Right lobe of liver (tissue), 4 donors: ENCODE measurements at regions not wholly inside any gene's neighbourhood (a gene's known extent, or its start where the extent isn't known, plus 50 kb on each side); places are given as distances from the start of the nearest gene placed in this dataset.

Experiments
- CTCF ChIP-seq, 4 donors: fragments of 200-600 bp in 3 of 4; fragments of 450-650 bp in 1 of 4; IDR thresholded peaks; one replicate each; pipeline versions ENCODE4 v1.5.1 to v1.8.0; 2016 to 2022; ENCODE audit warnings: antibody characterized with exemption in 4 of 4, mild to moderate bottlenecking in 2 of 4
- POLR2A ChIP-seq: fragments of 450-650 bp; IDR thresholded peaks from one replicate; pipeline ENCODE4 v1.6.1; 2017; ENCODE audit warnings: antibody characterized with exemption, mild to moderate bottlenecking
- donor health status: DM: no; HTN: no; CAD: no.
- donor health status: DM: no; HTN: no; CAD: no.
- donor health status: DM: no; HTN: yes; CAD: no.

DNA sequence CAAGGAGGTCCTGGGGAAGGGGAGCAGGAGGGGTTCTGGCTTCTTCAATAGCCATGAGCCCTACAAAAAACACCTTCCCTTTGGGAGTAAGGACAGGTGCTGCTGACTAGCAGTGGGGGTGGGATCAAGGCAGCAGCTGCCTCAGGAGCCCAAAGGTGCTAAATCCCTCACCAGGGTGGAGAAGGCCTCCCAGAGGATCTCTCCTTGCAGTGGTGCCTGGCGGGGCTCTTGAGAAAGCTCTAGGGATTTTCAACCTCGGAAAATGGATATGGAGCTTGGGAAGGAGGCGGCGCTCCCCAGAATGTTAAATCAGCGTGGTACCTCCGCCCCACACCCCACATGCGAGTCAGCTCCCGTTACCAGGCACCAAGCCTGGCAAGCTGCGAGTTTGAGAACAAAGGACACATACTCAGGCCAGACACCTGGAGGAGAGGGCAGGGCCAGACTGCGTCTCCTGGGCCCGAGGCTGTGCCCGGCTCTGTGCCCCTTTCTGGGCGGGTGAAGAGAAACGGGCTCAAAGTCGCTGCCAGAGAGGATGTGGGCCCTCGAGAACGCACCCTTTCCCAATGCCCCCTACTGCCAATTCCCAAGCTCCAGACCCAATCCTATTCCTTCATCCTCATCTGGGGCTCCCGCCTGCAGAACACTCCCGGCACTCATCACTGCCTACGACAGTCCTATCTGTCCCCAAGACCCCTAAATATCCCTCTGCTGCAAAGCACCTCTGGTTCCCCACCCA is 139.0 kb downstream of the BRD1 start:
- no peak for TF ChIP-seq POLR2A
- TF ChIP-seq CTCF (IDR thresholded peaks at IDR 0.05) = no peak
